H1 (cell line): ENCODE measurements at regions not wholly inside any gene's neighbourhood (a gene's known extent, or its start where the extent isn't known, plus 50 kb on each side); places are given as distances from the start of the nearest gene placed in this dataset.

Experiments used
- CTCF ChIA-PET: fragments of 300-600 bp; sonication (Branson Sonifier 250); formaldehyde crosslinking; loops from one replicate; lab custom pipeline; 2021; ENCODE audit not compliant: partially characterized antibody; lab: Charles Lee
- POLR2A ChIA-PET: fragments of 300-600 bp; sonication (Branson Sonifier 250); formaldehyde crosslinking; loops from one replicate; lab custom pipeline; 2021; ENCODE audit warnings: inconsistent platforms; ENCODE audit not compliant: partially characterized antibody; lab: Charles Lee
- DNase-seq, 2 experiments: peaks; one replicate each; pipeline versions ENCODE4 v3.0.0 to v3.0.0-alpha.2; 2010 to 2022; ENCODE audit warnings: low spot score in 2 of 2, low read depth in 1 of 2, mixed read lengths in 1 of 2
- FAIRE-seq: peaks from 2 replicates; lab custom pipeline; 2011; peaks lifted over from hg19 to GRCh38; lab: Jason Lieb, UNC
- H2AFZ ChIP-seq: 2 replicates; pipeline ENCODE4 v1.8.1; 2012; ENCODE audit warnings: low read length, inconsistent platforms
- H2AK5ac ChIP-seq: 2 replicates; pipeline ENCODE4 v1.6.1; 2013; ENCODE audit warnings: low read depth, low read length
- H2BK120ac ChIP-seq: replicated peaks from 2 replicates; pipeline ENCODE3; 2013; ENCODE audit warnings: low read depth, low read length, inconsistent platforms
- H2BK12ac ChIP-seq: 2 replicates; pipeline ENCODE4 v1.6.1; 2013; ENCODE audit warnings: low read depth, low read length
- H2BK15ac ChIP-seq: 2 replicates; pipeline ENCODE4 v1.6.1; 2013; ENCODE audit warnings: low read length
- H2BK20ac ChIP-seq: 2 replicates; pipeline ENCODE4 v1.6.1; 2013; ENCODE audit warnings: low read length
- H2BK5ac ChIP-seq: 2 replicates; pipeline ENCODE4 v1.6.1; 2013; ENCODE audit warnings: low read depth, low read length
- H3K14ac ChIP-seq: 2 replicates; pipeline ENCODE4 v1.6.1; 2013; ENCODE audit warnings: inconsistent platforms; ENCODE audit not compliant: insufficient read length
- H3K18ac ChIP-seq: 2 replicates; pipeline ENCODE4 v1.6.1; 2013; ENCODE audit warnings: low read length; ENCODE audit errors: extremely low read depth
- H3K23ac ChIP-seq: 2 replicates; pipeline ENCODE4 v1.6.1; 2013; ENCODE audit warnings: inconsistent platforms; ENCODE audit not compliant: insufficient read length
- H3K23me2 ChIP-seq: 2 replicates; pipeline ENCODE4 v1.6.1; 2013; ENCODE audit warnings: low read depth, low read length
- H3K27ac ChIP-seq: 2 replicates; pipeline ENCODE4 v1.6.1; 2011; ENCODE audit warnings: low read depth, low read length, inconsistent platforms
- H3K27me3 ChIP-seq, 4 experiments: replicated peaks in 1 of 4; 1 replicate in 1 of 4; 2 replicates in 3 of 4; pipeline versions ENCODE4 v1.6.1 to v1.8.1; 2011 to 2013; ENCODE audit warnings: low read length in 3 of 4, mild to moderate bottlenecking in 3 of 4, inconsistent platforms in 2 of 4, mixed read lengths in 2 of 4, moderate library complexity in 1 of 4; ENCODE audit not compliant: control insufficient read depth in 3 of 4, insufficient read depth in 3 of 4; ENCODE audit errors: extremely low read depth in 1 of 4
- H3K36me3 ChIP-seq, 4 experiments: 2 replicates each; pipeline versions ENCODE4 v1.6.1 to v1.8.1; 2011 to 2013; ENCODE audit warnings: mild to moderate bottlenecking in 4 of 4, low read length in 3 of 4, moderate library complexity in 2 of 4, control low read depth in 1 of 4, inconsistent platforms in 1 of 4; ENCODE audit not compliant: insufficient read depth in 4 of 4, control insufficient read depth in 2 of 4
- H3K4ac ChIP-seq: replicated peaks from 2 replicates; pipeline ENCODE3; 2013; ENCODE audit warnings: low read length, low read depth, mixed read lengths, inconsistent platforms; ENCODE audit not compliant: insufficient read length
- H3K4me1 ChIP-seq, 4 experiments: replicated peaks in 1 of 4; 1 replicate in 1 of 4; 2 replicates in 3 of 4; pipeline versions ENCODE4 v1.6.1 to v1.8.1; 2011 to 2013; ENCODE audit warnings: low read length in 3 of 4, inconsistent platforms in 2 of 4, mixed read lengths in 1 of 4; ENCODE audit not compliant: insufficient read depth in 4 of 4, control insufficient read depth in 3 of 4
- H3K4me2 ChIP-seq, 2 experiments: 2 replicates each; pipeline versions ENCODE4 v1.6.1 to v1.8.1; 2011 to 2013; ENCODE audit warnings: low read depth in 2 of 2, low read length in 2 of 2, control low read depth in 1 of 2, inconsistent platforms in 1 of 2, mild to moderate bottlenecking in 1 of 2; ENCODE audit not compliant: insufficient read depth in 1 of 2
- H3K4me3 ChIP-seq, 4 experiments: fragments of 200-600, 300-600 bp in 1 of 4; sonication (generic), shearing (Covaris generic), sonication (Bioruptor Twin) in 1 of 4; 2 replicates each; pipeline versions ENCODE4 v1.5.1 to v1.8.1; 2011 to 2016; ENCODE audit warnings: low read length in 4 of 4, low read depth in 3 of 4, control low read depth in 2 of 4, inconsistent platforms in 2 of 4, mild to moderate bottlenecking in 2 of 4, mixed read lengths in 1 of 4, moderate library complexity in 1 of 4; ENCODE audit not compliant: insufficient read depth in 2 of 4; ENCODE audit errors: extremely low read depth in 1 of 4
- H3K56ac ChIP-seq: replicated peaks from 2 replicates; pipeline ENCODE3; 2013; ENCODE audit warnings: low read depth, mild to moderate bottlenecking, mixed read lengths, low read length, inconsistent platforms; ENCODE audit not compliant: insufficient read length
- H3K79me1 ChIP-seq: 2 replicates; pipeline ENCODE4 v1.6.1; 2013; ENCODE audit warnings: low read depth, low read length, control low read depth
- H3K79me2 ChIP-seq, 2 experiments: 2 replicates each; pipeline versions ENCODE4 v1.6.1 to v1.8.1; 2012 to 2013; ENCODE audit warnings: low read length in 2 of 2, mild to moderate bottlenecking in 2 of 2, inconsistent platforms in 1 of 2; ENCODE audit not compliant: insufficient read depth in 2 of 2, control insufficient read depth in 1 of 2
- H3K9ac ChIP-seq, 4 experiments: replicated peaks in 1 of 4; 1 replicate in 1 of 4; 2 replicates in 3 of 4; pipeline versions ENCODE4 v1.6.1 to v1.8.1; 2011 to 2013; ENCODE audit warnings: low read depth in 3 of 4, low read length in 3 of 4, control low read depth in 2 of 4, mild to moderate bottlenecking in 2 of 4, moderate library complexity in 2 of 4, inconsistent platforms in 1 of 4; ENCODE audit errors: extremely low read depth in 1 of 4
- H3K9me3 ChIP-seq, 2 experiments: 2 replicates each; pipeline versions ENCODE4 v1.6.1 to v1.8.1; 2012 to 2013; ENCODE audit warnings: mild to moderate bottlenecking in 2 of 2, moderate library complexity in 2 of 2, control low read depth in 1 of 2, inconsistent platforms in 1 of 2, low read depth in 1 of 2, low read length in 1 of 2, mixed read lengths in 1 of 2; ENCODE audit not compliant: insufficient read depth in 2 of 2
- H4K20me1 ChIP-seq, 2 experiments: replicated peaks in 1 of 2; 2 replicates each; pipeline versions ENCODE3 to v1.8.1; 2011 to 2013; ENCODE audit warnings: inconsistent platforms in 2 of 2, low read length in 2 of 2, mild to moderate bottlenecking in 1 of 2; ENCODE audit not compliant: insufficient read depth in 2 of 2, control insufficient read depth in 1 of 2
- H4K5ac ChIP-seq: 2 replicates; pipeline ENCODE4 v1.6.1; 2013; ENCODE audit warnings: low read length, low read depth, mixed read lengths, inconsistent platforms; ENCODE audit not compliant: insufficient read length
- H4K8ac ChIP-seq: 2 replicates; pipeline ENCODE4 v1.8.0; 2013; ENCODE audit warnings: mild to moderate bottlenecking, moderate library complexity, low read length, inconsistent platforms; ENCODE audit not compliant: insufficient read depth; ENCODE audit errors: extremely low read depth
- H4K91ac ChIP-seq: replicated peaks from 2 replicates; pipeline ENCODE3; 2013; ENCODE audit warnings: low read length, mixed read lengths, inconsistent platforms; ENCODE audit not compliant: insufficient read length
- CHD1 ChIP-seq: IDR thresholded peaks from 2 replicates; pipeline ENCODE4 v1.6.1; 2012; ENCODE audit warnings: low read depth, low read length, improper control_type of control experiment
- CHD2 ChIP-seq: IDR thresholded peaks from 2 replicates; pipeline ENCODE4 v1.6.1; 2012; ENCODE audit warnings: low read length, improper control_type of control experiment
- EP300 ChIP-seq, 2 experiments: IDR thresholded peaks; 1 replicate in 1 of 2; 2 replicates in 1 of 2; pipeline ENCODE4 v1.6.1; 2011 to 2012; ENCODE audit warnings: low read depth in 2 of 2, low read length in 2 of 2, mild to moderate bottlenecking in 2 of 2, borderline replicate concordance in 1 of 2, inconsistent platforms in 1 of 2, moderate library complexity in 1 of 2
- JUND ChIP-seq: IDR thresholded peaks from 2 replicates; pipeline ENCODE4 v1.6.1; 2011; ENCODE audit warnings: mild to moderate bottlenecking, improper control_type of control experiment, low read length
- MAFK ChIP-seq: IDR thresholded peaks from 2 replicates; pipeline ENCODE4 v1.6.1; 2012; ENCODE audit warnings: low read depth, mild to moderate bottlenecking, improper control_type of control experiment, low read length
- NRF1 ChIP-seq: IDR thresholded peaks from 2 replicates; pipeline ENCODE4 v1.6.1; 2011; ENCODE audit warnings: mild to moderate bottlenecking, low read depth, low read length, improper control_type of control experiment
- POLR2A ChIP-seq, 2 experiments: IDR thresholded peaks; 1 replicate in 1 of 2; 2 replicates in 1 of 2; pipeline ENCODE4 v1.6.1; 2011; ENCODE audit warnings: low read depth in 2 of 2, low read length in 2 of 2, mild to moderate bottlenecking in 2 of 2; ENCODE audit errors: control extremely low read depth in 1 of 2
- RAD21 ChIP-seq, 2 experiments: IDR thresholded peaks in 1 of 2; conservative IDR thresholded peaks in 1 of 2; 2 replicates each; pipeline ENCODE4 v1.6.1; 2011; ENCODE audit warnings: low read depth in 2 of 2, low read length in 2 of 2, improper control_type of control experiment in 1 of 2, inconsistent platforms in 1 of 2, mild to moderate bottlenecking in 1 of 2, moderate library complexity in 1 of 2
- SAP30 ChIP-seq: fragments of 300-600 bp; sonication (generic); IDR thresholded peaks from 2 replicates; pipeline ENCODE4 v1.7.1; 2012; ENCODE audit warnings: low read length, moderate library complexity, mild to moderate bottlenecking, inconsistent platforms; ENCODE audit not compliant: insufficient read depth, insufficient replicate concordance
- SP4 ChIP-seq: IDR thresholded peaks from 2 replicates; pipeline ENCODE4 v1.6.1; 2012; ENCODE audit warnings: low read length, inconsistent platforms
- TAF1 ChIP-seq: IDR thresholded peaks from 2 replicates; pipeline ENCODE4 v1.6.1; 2011; ENCODE audit warnings: mild to moderate bottlenecking, low read depth, low read length
- TAF7 ChIP-seq: optimal IDR thresholded peaks from 2 replicates; pipeline ENCODE3; 2011; ENCODE audit warnings: low read depth, mild to moderate bottlenecking, inconsistent platforms, low read length, moderate library complexity, borderline replicate concordance
- TEAD4 ChIP-seq: IDR thresholded peaks from 2 replicates; pipeline ENCODE4 v1.6.1; 2012; ENCODE audit warnings: low read depth, low read length, inconsistent platforms, mixed read lengths
- ZNF274 ChIP-seq: IDR thresholded peaks from 2 replicates; pipeline ENCODE4 v1.7.0; 2012; ENCODE audit warnings: low read length, borderline replicate concordance; ENCODE audit errors: extremely low read depth
- WGBS, 2 experiments: shearing (Covaris generic) in 1 of 2; methylation state at CpG; one replicate each; pipeline versions ENCODE4 v1.1.6 to v1.1.7; 2013 to 2015; ENCODE audit warnings: low lambda C conversion rate in 2 of 2, mixed read lengths in 2 of 2, inconsistent platforms in 1 of 2, low coverage in 1 of 2, missing lambda C conversion rate in 1 of 2; ENCODE audit not compliant: insufficient replicate concordance in 2 of 2, insufficient coverage in 1 of 2, insufficient read length in 1 of 2; ENCODE audit errors: extremely low coverage in 1 of 2, missing lambda C conversion rate in 1 of 2; 5-methylcytosine and 5-hydroxymethylcytosine counted together
- TF ChIP-seq, protein P1 (sequence below): IDR thresholded peaks from 2 replicates; pipeline ENCODE4 v1.6.1; 2012; ENCODE audit warnings: inconsistent platforms

- no peak overlapping the region for H2BK12ac ChIP-seq
- 94% methylated on average over 1 of the region's 1 CpG; no CpG with 5 or more reads in 1 of the 2 experiments for WGBS, 2 experiments
- peaks cover 0 to 2% (median 0%) of the 10 kb centered on the region in 4 experiments; a peak in 2 of 7 replicates for H3K27me3 ChIP-seq
- H2BK5ac ChIP-seq = no peak overlapping the region
- H3K56ac ChIP-seq = no peak overlapping the region
- no peak overlapping the region for H3K18ac ChIP-seq
- H4K8ac ChIP-seq = no peak overlapping the region
- no peak overlapping the region for H2BK20ac ChIP-seq
- H3K23me2 ChIP-seq = peaks cover 18% of the 10 kb centered on the region
- no peaks in the 10 kb centered on the region for H3K79me2 ChIP-seq
- no peaks in the 10 kb centered on the region for H3K36me3 ChIP-seq
- ChIA-PET POLR2A (no interaction called here), CTCF (interaction anchor here (1.2 to 1.6 kb wide), 2 partner anchors 43 to 90 kb away, joined by 4 to 5 read pairs; no protein-coding TSS in a partner anchor)
- no peak overlapping the region for H2AFZ ChIP-seq
- no peak overlapping the region for H2BK120ac ChIP-seq
- H4K5ac ChIP-seq = no peak overlapping the region
- no peak overlapping the region for H4K91ac ChIP-seq
- H3K14ac ChIP-seq = no peak overlapping the region
- DNase-seq (no peak), FAIRE-seq (no peak)
- peaks cover 3 to 14% (median 6%) of the 10 kb centered on the region in 4 experiments; a peak in 6 of 7 replicates for H3K4me1 ChIP-seq
- H3K27ac ChIP-seq = no peak overlapping the region
- H3K79me1 ChIP-seq = no peaks in the 10 kb centered on the region
- no peak overlapping the region for H3K23ac ChIP-seq
- H4K20me1 ChIP-seq = peaks cover 0 to 2% of the 10 kb centered on the region in 2 experiments
- no peak overlapping the region for H3K9ac ChIP-seq
- no peak overlapping the region for H3K4me2 ChIP-seq
- H3K9me3 ChIP-seq = peaks cover 1 to 2% of the 10 kb centered on the region in 2 experiments; a peak in 2 of 4 replicates
- no peak overlapping the region for H3K4ac ChIP-seq
- no peak overlapping the region for H3K4me3 ChIP-seq
- H2AK5ac ChIP-seq = no peak overlapping the region
- H2BK15ac ChIP-seq = no peak overlapping the region
- TF ChIP-seq RAD21 (IDR thresholded peaks at IDR 0.05 in 1 of 2, conservative IDR thresholded peaks at IDR 0.05 in 1 of 2; ENCODE audit: low read depth in 2 of 2, low read length in 2 of 2) (no peak), SAP30 (no peak), TEAD4 (no peak), EP300 (IDR thresholded peaks at IDR 0.05; ENCODE audit: borderline replicate concordance in 1 of 2, low read depth in 2 of 2, low read length in 2 of 2) (no peak), CHD1 (no peak), CHD2 (no peak), MAFK (no peak), JUND (no peak), SP4 (no peak), NRF1 (no peak), TAF7 (no peak), POLR2A (IDR thresholded peaks at IDR 0.05; ENCODE audit: control extremely low read depth in 1 of 2, low read depth in 2 of 2, low read length in 2 of 2) (no peak), ZNF274 (no peak), TAF1 (no peak)
- TF ChIP-seq, protein P1, sequence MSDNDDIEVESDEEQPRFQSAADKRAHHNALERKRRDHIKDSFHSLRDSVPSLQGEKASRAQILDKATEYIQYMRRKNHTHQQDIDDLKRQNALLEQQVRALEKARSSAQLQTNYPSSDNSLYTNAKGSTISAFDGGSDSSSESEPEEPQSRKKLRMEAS = no peak
These were observed 227.3 kb upstream of the IL12A start for GRCh38 chr3:159761369-159761768.
